ENCODE measurements at regions not wholly inside any gene's neighbourhood (a gene's known extent, or its start where the extent isn't known, plus 50 kb on each side); places are given as distances from the start of the nearest gene placed in this dataset.
"Not testable (repeated sequence)": the region's sequence is repeated elsewhere in the genome, so short reads cannot be mapped to it uniquely, and the experiment has no call there.

DNA sequence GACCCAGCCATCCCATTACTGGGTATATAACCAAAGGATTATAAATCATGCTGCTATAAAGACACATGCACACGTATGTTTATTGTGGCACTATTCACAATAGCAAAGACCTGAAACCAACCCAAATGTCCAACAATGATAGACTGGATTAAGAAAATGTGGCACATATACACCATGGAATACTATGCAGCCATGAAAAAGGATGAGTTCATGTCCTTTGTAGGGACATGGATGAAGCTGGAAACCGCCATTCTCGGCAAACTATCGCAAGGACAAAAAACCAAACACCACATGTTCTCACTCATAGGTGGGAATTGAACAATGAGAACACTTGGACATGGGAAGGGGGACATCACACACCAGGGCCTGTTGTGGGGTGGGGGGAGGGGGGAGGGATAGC lies 255.3 kb upstream of the IRS2 start:
- TF ChIP-seq, protein P1, sequence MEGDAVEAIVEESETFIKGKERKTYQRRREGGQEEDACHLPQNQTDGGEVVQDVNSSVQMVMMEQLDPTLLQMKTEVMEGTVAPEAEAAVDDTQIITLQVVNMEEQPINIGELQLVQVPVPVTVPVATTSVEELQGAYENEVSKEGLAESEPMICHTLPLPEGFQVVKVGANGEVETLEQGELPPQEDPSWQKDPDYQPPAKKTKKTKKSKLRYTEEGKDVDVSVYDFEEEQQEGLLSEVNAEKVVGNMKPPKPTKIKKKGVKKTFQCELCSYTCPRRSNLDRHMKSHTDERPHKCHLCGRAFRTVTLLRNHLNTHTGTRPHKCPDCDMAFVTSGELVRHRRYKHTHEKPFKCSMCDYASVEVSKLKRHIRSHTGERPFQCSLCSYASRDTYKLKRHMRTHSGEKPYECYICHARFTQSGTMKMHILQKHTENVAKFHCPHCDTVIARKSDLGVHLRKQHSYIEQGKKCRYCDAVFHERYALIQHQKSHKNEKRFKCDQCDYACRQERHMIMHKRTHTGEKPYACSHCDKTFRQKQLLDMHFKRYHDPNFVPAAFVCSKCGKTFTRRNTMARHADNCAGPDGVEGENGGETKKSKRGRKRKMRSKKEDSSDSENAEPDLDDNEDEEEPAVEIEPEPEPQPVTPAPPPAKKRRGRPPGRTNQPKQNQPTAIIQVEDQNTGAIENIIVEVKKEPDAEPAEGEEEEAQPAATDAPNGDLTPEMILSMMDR (IDR thresholded peaks at IDR 0.05), result not testable (repeated sequence)
- TF ChIP-seq EZH2, EZH2phosphoT487 (IDR thresholded peaks at IDR 0.05): not testable (repeated sequence)

Data from neural progenitor cell (in vitro differentiated cells).